UCSD-AML1 (cell line): ENCODE measurements at regions not wholly inside any gene's neighbourhood (a gene's known extent, or its start where the extent isn't known, plus 50 kb on each side); places are given as distances from the start of the nearest gene placed in this dataset.
"Not testable (repeated sequence)": the region's sequence is repeated elsewhere in the genome, so short reads cannot be mapped to it uniquely, and the experiment has no call there.

Experiments used
- DNase-seq: peaks from one replicate; lab custom pipeline; 2025; ENCODE audit not compliant: unreplicated experiment; lab: John Stamatoyannopoulos, UW

DNA sequence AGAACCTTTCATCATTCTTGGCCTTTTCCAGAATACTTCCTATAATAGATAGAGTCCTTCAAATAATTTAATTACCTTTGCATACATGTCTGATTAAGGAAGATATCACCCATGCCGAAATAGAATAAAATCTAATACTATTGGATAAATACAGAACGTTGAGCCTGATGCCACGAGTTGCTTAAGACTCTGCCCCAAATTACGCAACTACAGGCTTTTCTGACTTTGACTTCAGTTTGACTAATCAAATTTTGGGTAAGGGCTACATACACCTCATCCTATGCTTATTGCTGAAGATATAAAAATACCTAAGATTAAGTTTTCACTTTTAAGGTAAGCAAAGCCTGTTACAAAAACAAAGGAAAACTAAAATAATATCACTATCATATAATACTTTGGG lies 1065.1 kb upstream of the NRXN1 start:
- DNase-seq: no peak

DNA sequence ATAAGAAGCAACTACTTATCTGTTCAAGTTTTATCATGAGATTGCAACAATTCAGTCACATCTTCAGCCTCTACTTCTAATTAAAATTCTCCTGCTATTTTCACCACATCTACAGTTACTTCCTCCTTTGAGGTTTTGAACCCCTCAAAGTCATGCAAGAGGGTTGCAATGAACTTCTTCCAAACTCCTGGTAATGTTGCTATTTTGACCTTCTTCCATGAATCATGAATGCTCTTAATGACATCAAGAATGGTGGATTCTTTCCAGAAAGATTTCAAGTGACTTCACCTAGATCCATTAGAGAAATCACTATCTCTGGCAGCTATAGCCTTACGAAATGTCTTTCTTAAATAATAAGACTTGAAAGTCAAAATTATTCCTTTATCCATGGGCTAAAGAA lies 1052.8 kb upstream of the NRXN1 start:
- no peak for DNase-seq

DNA sequence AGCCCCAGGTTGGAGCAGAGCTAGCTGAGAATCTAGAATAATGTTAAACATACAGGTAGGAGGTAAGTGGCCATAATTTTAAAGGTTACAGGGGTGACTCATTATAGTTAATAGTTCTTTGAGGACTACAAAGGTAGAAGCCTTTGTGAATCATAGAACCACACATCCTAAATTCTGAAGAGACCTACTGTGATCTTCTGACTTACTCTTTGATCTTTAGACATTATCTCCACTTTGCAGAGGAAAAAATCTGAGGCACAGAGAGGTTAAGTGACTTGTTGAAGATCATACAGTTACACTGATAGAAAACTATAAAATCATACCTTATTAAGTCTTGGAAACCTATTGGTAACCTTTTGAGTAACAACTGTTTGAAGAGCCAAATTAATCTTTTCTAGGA lies 1051.3 kb upstream of the NRXN1 start:
- no peak for DNase-seq

DNA sequence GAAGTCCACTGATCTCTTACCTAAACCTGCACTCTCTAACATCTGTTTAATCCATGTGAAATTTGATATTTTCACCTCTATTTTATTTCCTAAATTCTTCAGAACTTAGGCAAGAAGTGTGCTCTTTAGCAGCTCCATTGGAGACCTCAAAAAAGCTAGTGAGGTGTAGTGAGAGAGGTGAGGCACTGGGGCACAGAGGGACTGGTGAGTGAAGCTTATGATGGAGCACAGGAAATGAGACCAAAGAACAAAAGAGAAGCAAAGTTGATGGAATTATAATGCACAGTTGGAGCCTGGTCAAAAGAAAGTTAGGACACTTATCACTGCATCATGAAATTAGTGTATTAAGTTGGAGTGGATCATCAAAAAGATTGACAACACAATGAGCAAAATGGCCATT lies 1050.7 kb upstream of the NRXN1 start:
- DNase-seq: no peak

DNA sequence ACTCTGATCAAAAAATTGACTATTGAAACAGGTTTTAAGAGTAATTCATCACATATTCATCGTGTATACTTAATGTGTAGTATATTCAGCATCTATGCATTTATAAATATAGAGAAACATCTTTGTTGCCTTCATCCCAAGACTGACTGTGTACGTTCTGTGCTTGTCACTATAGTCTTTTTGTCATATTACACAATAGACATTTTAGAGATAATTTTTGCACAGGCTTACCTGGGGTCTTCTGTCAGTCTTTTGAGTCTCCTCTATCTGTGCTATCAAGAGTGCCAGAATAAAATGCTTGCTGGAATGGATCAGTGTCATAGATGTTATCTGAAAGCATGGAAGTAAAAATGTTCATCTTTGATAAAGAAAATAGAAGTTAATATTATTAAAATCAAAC lies 1047.7 kb upstream of the NRXN1 start:
- no peak for DNase-seq

DNA sequence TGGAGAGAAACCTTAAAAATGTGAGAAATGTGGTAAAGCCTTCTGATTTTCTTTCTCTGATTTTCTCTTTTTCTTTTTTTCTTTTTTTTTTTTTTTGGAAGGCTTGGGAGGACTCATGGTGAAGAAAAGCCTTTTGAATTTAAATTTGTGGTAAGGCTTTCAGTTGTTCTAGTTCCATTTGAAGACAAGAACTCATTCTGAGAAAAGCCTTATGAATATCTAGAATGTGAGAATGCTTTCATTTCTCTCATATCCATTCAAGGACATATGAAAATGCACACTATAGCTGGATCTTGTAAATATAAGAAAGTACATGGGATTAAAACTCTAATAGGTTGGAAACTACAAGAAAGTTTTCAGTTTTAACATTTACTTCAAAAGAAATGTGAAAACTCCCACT lies 1045.2 kb upstream of the NRXN1 start:
- DNase-seq: no peak

DNA sequence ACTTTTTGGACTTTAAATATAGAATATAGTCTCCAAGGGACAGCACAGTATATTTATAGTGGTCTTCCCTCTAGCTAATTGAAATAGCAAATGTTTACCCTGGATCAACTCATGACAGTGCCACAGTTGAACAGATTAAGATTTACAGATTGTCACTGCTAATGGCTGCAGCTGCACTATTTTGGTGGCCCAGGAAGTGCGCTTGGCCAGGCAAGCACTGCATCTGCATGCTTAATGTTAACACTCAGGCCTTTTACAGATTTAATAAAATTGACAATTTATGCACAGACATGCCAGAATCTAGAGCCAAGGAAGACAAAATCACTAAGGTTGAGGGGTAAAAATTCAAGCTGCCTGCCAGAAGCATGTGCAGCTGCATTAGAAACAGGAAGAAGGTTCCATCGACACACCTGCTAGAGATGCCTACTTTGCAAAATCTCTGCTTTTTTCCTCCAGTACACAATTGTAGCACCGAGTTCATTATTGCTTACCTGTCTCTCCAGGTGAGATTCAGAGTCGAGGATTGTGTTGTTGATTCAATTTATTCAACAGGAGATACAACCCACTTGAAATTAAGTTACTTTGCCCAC lies 1042.3 kb upstream of the NRXN1 start:
- DNase-seq: no peak

DNA sequence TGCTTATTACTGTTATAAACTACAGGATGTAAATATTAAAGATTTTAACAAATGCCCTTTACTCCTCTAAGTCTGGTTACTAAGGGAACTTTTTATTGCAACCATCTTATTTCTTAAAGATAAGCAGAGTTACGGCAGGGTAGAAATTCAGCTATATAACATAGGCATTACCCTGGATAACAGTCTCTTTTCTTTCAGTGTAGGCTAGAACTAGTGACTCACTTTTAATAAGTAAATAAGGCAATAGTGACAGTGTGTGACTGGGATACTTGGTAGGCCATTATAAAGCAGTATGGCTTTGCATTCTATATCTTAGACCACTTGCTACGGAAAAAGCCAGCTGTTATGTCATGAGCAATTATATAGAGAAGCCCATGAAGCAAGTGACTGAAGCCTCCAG lies 1041.0 kb upstream of the NRXN1 start:
- no peak for DNase-seq

DNA sequence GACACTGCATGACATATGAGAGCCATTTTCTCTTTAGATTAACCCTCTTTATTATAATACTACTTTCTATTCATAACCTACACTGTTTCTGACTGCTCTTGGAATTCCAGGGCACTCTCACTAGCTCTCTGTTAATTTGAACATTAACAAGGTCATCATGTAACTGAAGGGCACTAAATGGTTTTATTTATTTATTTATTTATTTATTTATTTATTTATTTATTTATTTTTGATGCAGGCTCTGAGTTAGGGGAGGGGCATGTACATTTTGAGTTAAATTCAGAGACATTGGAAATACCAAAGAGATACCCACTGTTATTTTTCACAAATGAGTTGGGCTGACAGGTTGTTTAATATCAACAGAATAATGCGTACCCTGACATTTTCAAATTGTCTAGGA lies 1038.7 kb upstream of the NRXN1 start:
- no peak for DNase-seq

DNA sequence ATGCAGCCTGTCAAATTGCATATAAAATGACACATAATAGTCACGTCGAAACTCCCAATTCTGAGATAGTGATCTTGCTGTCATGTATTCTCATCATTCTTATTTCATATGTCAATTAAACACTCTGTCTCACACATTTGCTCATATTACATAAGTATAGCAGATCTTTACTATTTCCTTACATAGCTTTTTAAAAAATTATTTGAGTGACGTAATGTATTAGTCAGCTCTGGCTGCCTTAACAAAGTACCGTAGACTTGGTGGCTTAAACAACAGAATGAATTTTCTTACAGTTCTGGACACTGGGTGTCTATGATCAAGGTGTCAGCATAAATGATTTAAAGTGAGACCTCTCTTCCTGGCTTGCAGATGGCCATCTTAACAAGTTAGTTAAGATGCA lies 1032.3 kb upstream of the NRXN1 start:
- DNase-seq: no peak

DNA sequence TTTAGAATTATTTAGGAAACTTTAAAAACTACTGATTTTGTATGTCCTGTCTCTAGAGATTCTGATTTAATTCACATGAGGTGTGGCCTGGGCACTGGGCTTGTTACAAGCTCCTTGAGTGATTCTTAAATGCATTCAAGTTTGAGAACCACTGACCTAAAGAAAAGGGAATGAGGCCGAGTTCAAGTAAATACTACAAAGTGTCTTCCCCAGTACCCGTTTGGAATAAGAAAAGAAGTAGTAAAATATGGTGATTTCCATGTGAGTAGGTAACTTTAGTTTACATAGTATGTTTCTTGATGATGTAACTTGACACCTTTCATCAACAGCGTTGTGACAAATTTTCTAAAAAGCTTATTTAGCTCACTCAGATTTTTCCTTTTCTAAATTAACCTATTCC lies 1022.9 kb upstream of the NRXN1 start:
- no peak for DNase-seq

DNA sequence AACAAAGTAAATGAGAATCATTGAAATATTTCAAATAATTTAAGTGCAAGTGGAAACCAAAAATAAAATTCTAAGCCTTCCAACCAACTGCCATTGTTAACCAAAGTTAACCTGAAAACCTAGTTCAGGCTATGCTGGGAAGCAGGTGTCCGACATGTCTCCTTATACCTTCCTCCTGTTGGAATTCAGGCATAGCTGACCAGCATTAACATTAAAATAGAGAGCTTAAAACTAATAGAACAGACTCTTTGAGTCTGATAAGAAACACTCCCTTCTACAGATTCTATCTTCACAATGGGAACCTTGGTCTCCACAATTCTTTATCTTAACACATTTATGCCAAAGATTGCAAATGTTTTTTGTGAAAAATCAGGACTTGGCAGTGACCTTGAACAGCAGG lies 1004.9 kb upstream of the NRXN1 start:
- DNase-seq: no peak

DNA sequence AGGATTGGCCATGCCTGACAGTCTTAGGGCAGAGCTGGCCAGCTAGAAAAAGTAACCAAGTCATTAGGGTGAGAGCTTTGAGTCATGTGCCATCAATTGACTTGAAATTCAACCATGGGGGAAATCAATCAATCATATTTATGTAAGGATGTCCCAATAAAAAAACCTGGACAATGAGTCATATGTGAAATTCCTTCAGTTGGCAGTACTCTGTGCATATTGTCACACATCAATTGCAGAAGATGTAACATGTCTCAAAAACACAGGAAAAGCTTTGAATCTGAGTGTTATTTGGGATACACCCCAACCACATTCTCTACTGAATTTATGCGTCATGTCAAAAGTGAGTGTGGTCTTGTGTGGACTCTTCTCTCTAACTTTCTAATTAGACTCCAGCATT lies 1004.1 kb upstream of the NRXN1 start:
- DNase-seq: no peak

DNA sequence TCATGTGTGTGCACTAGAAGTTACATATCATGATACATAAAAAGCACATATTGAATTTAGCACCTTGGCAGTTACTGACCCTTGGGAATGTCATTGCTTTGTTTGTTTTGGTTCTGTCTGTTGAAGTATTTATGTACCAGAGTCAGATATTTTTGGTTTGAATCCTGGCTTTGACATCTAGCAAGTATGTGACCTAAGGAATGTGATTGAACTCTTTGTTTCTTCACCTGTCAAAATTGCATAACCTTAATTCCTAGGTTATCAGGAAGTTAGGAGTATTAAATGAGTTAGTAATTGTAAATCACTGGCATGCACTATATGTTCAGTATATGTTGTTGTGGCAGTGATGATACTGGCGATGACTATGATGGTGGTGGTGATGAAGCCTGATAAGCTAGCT lies 1003.5 kb upstream of the NRXN1 start:
- no peak for DNase-seq

DNA sequence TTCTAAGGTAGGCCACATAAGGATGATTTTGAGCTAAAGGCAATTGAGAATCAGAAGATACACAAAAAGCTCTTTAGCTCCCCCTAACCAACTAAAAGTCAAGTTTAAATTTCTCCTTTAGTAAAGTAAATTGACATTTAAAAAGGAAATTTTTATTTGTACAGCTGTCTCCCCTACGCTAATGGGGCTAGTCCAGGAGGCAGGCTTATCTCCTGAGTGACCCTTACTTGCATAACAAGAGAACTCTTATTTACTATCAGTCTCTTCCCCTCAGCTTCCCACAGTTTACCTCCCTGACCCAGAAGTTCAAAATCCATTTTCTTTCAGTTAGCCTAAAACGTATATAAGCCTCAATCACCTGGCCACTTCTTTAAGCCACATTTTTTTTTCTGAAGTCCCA lies 1002.8 kb upstream of the NRXN1 start:
- no peak for DNase-seq

DNA sequence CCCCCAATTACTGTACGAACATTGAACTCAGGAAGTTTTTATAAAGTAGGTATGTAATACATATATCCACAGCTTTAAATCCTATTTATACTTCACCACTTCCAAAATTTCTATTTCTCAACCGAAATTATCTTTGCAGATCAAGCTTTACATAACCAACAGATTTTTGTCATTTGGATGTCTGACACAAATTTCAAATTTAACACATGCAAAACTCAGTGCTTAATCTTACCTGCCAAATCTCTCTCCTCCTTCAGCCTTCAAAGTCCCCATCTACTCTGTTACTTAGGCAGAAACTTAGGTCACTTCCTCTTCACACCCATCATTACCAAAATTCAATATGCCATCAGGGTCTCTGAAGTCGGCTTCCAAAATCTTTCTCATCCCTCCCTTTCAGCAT lies 990.1 kb upstream of the NRXN1 start:
- DNase-seq: no peak

DNA sequence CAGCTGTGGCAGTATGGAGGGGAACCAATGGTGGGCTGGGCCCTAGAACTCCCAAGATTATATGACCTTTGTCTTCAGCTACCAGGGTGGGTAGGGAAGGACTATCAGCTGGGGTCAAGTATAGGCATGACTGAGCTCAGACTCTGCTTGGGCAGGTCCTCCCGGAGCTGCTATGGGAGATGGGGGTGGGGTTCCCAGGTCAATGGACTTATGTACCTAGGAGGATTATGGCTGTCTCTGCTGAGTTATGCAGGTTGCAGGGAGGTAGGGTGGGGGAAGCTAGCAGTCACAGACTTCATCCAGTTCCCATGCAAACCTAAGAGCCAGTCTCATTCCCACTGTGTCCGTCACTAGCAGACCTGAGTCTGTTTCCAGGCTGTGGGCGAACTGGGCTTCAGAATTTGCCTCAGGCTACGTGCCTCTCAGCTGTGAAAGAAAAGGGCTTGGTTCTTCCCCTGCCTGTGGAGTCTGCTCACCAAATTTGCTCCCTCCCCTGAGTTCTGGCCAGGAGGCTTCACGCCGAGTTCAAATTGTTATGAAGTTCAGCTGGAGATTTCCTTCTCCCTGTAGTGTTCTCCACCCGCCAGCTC lies 985.8 kb upstream of the NRXN1 start:
- DNase-seq: no peak

DNA sequence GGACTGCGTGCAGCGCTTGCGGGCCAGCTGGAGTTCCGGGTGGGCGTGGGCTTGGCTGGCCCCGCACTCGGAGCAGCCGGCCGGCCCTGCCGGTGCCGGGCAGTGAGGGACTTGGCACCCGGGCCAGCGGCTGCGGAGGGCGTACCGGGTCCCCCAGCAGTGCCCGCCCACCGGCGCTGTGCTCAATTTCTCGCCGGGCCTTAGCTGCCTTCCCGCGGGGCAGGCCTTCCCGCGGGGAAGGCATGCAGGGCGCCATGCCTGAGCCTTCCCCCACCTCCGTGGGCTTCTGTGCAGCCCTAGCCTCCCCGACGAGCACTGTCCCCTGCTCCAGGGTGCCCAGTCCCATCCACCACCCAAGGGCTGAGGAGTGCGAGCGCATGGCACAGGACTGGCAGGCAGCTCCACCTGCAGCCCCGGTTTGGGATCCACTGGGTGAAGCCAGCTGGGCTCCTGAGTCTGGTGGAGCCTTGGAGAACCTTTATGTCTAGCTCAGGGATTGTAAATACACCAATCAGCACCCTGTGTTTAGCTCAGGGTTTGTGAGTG lies 975.0 kb upstream of the NRXN1 start:
- DNase-seq: not testable (repeated sequence)

DNA sequence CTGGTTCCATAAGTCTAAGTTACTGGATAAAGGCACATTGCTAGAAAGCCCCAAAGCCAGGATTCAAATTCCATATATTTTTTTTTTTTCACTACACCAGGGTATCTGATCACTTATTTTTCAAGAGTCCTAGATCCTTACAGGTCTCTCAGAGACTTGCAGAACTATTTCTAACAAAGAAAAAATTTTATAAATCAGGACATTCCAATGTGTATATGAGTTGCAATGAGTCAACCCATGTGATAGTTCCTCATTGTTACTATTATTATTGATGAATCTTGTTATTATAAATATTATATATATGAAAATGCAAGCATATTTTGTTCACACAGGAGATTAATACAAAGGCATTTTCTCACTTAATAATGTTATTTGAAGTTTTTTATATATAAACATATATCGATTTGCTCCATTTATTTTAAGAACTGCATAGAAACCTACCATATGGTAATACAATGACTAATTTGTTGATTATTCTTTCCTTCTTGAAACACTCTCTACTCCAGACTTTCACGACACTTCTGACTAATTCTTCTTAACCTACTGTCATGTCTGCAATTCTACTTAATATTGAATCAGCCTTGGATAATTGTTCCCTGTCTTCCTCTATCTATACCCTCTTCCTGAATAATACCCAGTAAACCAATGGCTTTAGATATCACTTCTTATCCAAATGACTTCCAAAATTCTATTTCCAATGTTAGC lies 968.4 kb upstream of the NRXN1 start:
- DNase-seq: no peak

DNA sequence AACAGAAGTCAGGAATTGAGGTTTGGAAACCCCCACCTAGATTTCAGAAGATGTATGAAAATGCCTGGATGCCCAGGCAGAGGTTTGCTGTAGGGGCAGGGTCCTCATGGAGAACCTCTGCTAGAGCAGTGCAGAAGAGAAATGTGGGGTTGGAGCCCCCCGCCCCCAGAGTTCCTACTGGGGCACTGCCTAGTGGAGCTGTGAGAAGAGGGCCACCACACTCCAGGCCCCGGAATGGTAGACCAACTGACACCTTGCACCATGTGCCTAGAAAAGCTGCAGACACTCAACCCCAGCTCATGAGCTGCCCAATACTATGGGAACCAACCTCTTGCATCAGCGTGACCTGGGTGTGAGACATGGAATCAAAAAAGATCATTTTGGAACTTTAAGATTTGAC lies 967.0 kb upstream of the NRXN1 start:
- DNase-seq: no peak

DNA sequence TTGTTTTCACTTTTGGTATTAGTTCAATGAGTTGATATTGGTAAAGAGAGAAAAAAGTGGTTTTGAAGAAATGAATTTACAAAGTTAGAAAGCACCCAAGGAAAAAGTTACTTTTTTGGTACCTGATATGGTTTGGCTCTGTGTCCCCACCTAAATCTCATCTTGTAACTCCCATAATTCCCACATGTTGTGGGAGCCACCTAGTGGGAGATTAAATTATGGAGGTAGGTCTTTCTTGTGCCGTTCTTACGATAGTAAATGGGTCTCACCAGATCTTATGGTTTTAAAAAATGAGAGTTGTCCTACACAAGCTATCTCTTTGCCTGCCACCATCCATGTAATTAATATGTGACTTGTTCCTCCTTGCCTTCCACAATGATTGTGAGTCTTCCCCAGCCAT lies 965.6 kb upstream of the NRXN1 start:
- DNase-seq: no peak

DNA sequence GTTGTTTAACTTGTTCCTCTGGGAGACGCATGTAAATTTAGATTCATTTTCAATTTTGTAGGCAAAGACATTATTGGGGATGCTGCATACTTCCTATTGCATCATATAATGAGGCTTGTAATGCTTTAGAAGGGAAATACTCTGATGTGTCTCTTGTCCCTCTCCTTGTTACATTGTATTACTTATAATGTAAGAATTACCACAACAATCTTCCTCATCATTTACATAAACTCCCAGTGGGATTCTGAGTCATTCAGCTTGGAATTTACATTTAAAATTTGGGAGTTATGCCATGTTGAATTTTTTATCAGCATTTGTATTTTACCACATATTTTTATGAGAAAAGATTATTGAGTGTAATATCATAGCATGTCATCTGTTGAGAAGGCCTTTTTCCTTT lies 963.4 kb upstream of the NRXN1 start:
- DNase-seq: no peak
